ENCODE measurements at regions not wholly inside any gene's neighbourhood (a gene's known extent, or its start where the extent isn't known, plus 50 kb on each side); places are given as distances from the start of the nearest gene placed in this dataset.

GRCh38 chr6:19444041-19444440, 393.1 kb upstream of the ID4 start:
- no peak for TF ChIP-seq CTCF (IDR thresholded peaks at IDR 0.05; ENCODE audit: extremely low read depth, missing control alignments)
- no peak for DNase-seq (ENCODE audit: low spot score)

- DNase-seq (ENCODE audit: low spot score): no peak
- TF ChIP-seq CTCF (IDR thresholded peaks at IDR 0.05; ENCODE audit: extremely low read depth, missing control alignments): no peak
These were observed 392.7 kb upstream of the ID4 start for GRCh38 chr6:19444481-19444880.

- DNase-seq (ENCODE audit: low spot score): no peak
- no peak for TF ChIP-seq CTCF (IDR thresholded peaks at IDR 0.05; ENCODE audit: extremely low read depth, missing control alignments)
These were observed 390.6 kb upstream of the ID4 start for GRCh38 chr6:19446570-19446969.

GRCh38 chr6:19450651-19451050, 386.5 kb upstream of the ID4 start:
- DNase-seq (ENCODE audit: low spot score): no peak
- no peak for TF ChIP-seq CTCF (IDR thresholded peaks at IDR 0.05; ENCODE audit: extremely low read depth, missing control alignments)

GRCh38 chr6:19452495-19452894, 384.7 kb upstream of the ID4 start:
- DNase-seq (ENCODE audit: low spot score): no peak
- no peak for TF ChIP-seq CTCF (IDR thresholded peaks at IDR 0.05; ENCODE audit: extremely low read depth, missing control alignments)

GRCh38 chr6:19454001-19454720, 383.0 kb upstream of the ID4 start:
- no peak for DNase-seq (ENCODE audit: low spot score)
- no peak for TF ChIP-seq CTCF (IDR thresholded peaks at IDR 0.05; ENCODE audit: extremely low read depth, missing control alignments)

- TF ChIP-seq CTCF (IDR thresholded peaks at IDR 0.05; ENCODE audit: extremely low read depth, missing control alignments): no peak
- DNase-seq (ENCODE audit: low spot score): no peak
These were observed 382.3 kb upstream of the ID4 start for GRCh38 chr6:19454721-19455392.

All from GM20000 (cell line).